A673 (cell line): ENCODE measurements at regions not wholly inside any gene's neighbourhood (a gene's known extent, or its start where the extent isn't known, plus 50 kb on each side); places are given as distances from the start of the nearest gene placed in this dataset.
A peak's percentile ranks its signal among the peaks of the same experiment; 100 is the strongest.
"Not testable (repeated sequence)": the region's sequence is repeated elsewhere in the genome, so short reads cannot be mapped to it uniquely, and the experiment has no call there.

Experiments used
- BruUV-seq: library from RNA; stranded (reverse); fragments of 400-500 nt; replicated peaks from 2 replicates; lab custom pipeline; 2021; lab: Mats Ljungman, UMichigan
- CTCF ChIA-PET: fragments of 300-600 bp; sonication (Branson Sonifier 250); formaldehyde crosslinking; loops from one replicate; lab custom pipeline; 2022; ENCODE audit warnings: antibody characterized with exemption; lab: Charles Lee
- POLR2A ChIA-PET: fragments of 300-600 bp; sonication (Branson Sonifier 250); formaldehyde crosslinking; loops from one replicate; lab custom pipeline; 2022; ENCODE audit warnings: antibody characterized with exemption; ENCODE audit not compliant: low non-redundant PET; lab: Charles Lee
- DNase-seq: peaks from one replicate; pipeline ENCODE4 v3.0.0-alpha.2; 2015; ENCODE audit warnings: low spot score
- H3K27ac ChIP-seq: fragments of 200-600 bp; sonication (generic); 2 replicates; pipeline ENCODE4 v1.5.1; 2016; ENCODE audit warnings: mixed run types, low read depth, mild to moderate bottlenecking, mixed read lengths, antibody characterized with exemption, low read length; ENCODE audit not compliant: poor library complexity, severe bottlenecking
- H3K27me3 ChIP-seq: fragments of 200-600 bp; sonication (generic); replicated peaks from 2 replicates; pipeline ENCODE4 v1.6.1; 2017; ENCODE audit warnings: mixed run types, low read depth, mild to moderate bottlenecking, mixed read lengths, antibody characterized with exemption, low read length; ENCODE audit not compliant: insufficient read depth, poor library complexity
- H3K36me3 ChIP-seq: fragments of 200-600 bp; sonication (generic); 2 replicates; pipeline ENCODE4 v1.6.1; 2016; ENCODE audit warnings: mixed run types, mild to moderate bottlenecking, mixed read lengths, antibody characterized with exemption, low read length; ENCODE audit not compliant: insufficient read depth, poor library complexity, severe bottlenecking
- H3K4me1 ChIP-seq: fragments of 200-600 bp; sonication (generic); 2 replicates; pipeline ENCODE4 v1.6.1; 2017; ENCODE audit warnings: mixed run types, mild to moderate bottlenecking, mixed read lengths, antibody characterized with exemption, low read length; ENCODE audit not compliant: insufficient read depth, poor library complexity, severe bottlenecking
- H3K4me3 ChIP-seq: fragments of 200-600 bp; sonication (generic); 2 replicates; pipeline ENCODE4 v1.5.1; 2016; ENCODE audit warnings: low read depth, mixed run types, mild to moderate bottlenecking, mixed read lengths, low read length; ENCODE audit not compliant: poor library complexity, severe bottlenecking
- H3K9me3 ChIP-seq: fragments of 200-600 bp; sonication (generic); 2 replicates; pipeline ENCODE4 v1.6.1; 2016; ENCODE audit warnings: mixed run types, low read depth, mild to moderate bottlenecking, mixed read lengths, antibody characterized with exemption, low read length; ENCODE audit not compliant: poor library complexity, severe bottlenecking
- CTCF ChIP-seq: fragments of 300-800, 200-600 bp; sonication (generic); conservative IDR thresholded peaks from 2 replicates; pipeline ENCODE4 v1.5.1; 2017; ENCODE audit warnings: low read depth, mild to moderate bottlenecking, antibody characterized with exemption, low read length, moderate library complexity, mixed read lengths
- EZH2 ChIP-seq: fragments of 200-600 bp; sonication (generic); IDR thresholded peaks from 2 replicates; pipeline ENCODE4 v1.6.1; 2017; ENCODE audit warnings: borderline replicate concordance, low read depth, mild to moderate bottlenecking, mixed read lengths, antibody characterized with exemption, low read length; ENCODE audit not compliant: poor library complexity, severe bottlenecking
- intact Hi-C: fragments of 100-400 bp; cut with micrococcal nuclease; formaldehyde crosslinking; loops from one replicate; pipeline ENCODE4 v1.10.0; 2022; ENCODE audit not compliant: unreplicated experiment

- ChIA-PET CTCF (no interaction called here), POLR2A (no interaction called here)
- H3K4me1 ChIP-seq = no peaks in the 10 kb centered on the region
- H3K27ac ChIP-seq = no peak overlapping the region
- no peaks in the 10 kb centered on the region for H3K9me3 ChIP-seq
- no TSS peak for BruUV-seq
- no peak for TF ChIP-seq CTCF
- TF ChIP-seq EZH2 = no peak
- H3K27me3 ChIP-seq = no peaks in the 10 kb centered on the region
- intact Hi-C loops = no loop called here
- DNase-seq = no peak
- H3K36me3 ChIP-seq = no peaks in the 10 kb centered on the region
- H3K4me3 ChIP-seq = no peak overlapping the region
These were observed 575.8 kb upstream of the B3GAT1 start for GRCh38 chr11:134987822-134988221.

- peak; percentile 45 for DNase-seq
- no TSS peak for BruUV-seq
- TF ChIP-seq EZH2 = no peak
- TF ChIP-seq CTCF = no peak
- Histone ChIP-seq H3K36me3 (no peaks in the 10 kb centered on the region), H3K9me3 (no peaks in the 10 kb centered on the region), H3K4me3 (no peak overlapping the region), H3K4me1 (no peaks in the 10 kb centered on the region), H3K27me3 (no peaks in the 10 kb centered on the region), H3K27ac (peak overlapping the region; percentile 65)
- ChIA-PET POLR2A (no interaction called here), CTCF (no interaction called here)
- intact Hi-C loops = no loop called here
These were observed 575.3 kb upstream of the B3GAT1 start for GRCh38 chr11:134987223-134987768.

- intact Hi-C loops = no loop called here
- Histone ChIP-seq H3K9me3 (no peaks in the 10 kb centered on the region), H3K4me1 (no peaks in the 10 kb centered on the region), H3K4me3 (no peak overlapping the region), H3K27me3 (no peaks in the 10 kb centered on the region), H3K36me3 (no peaks in the 10 kb centered on the region), H3K27ac (no peak overlapping the region)
- TSS peak; percentile 15 for BruUV-seq
- ChIA-PET CTCF (no interaction called here), POLR2A (no interaction called here)
- no peak for TF ChIP-seq EZH2
- no peak for TF ChIP-seq CTCF
- no peak for DNase-seq
These were observed 572.4 kb upstream of the B3GAT1 start for GRCh38 chr11:134984421-134984820.

- H3K27me3 ChIP-seq, H3K4me3 ChIP-seq, BruUV-seq, intact Hi-C loops, DNase-seq, H3K4me1 ChIP-seq, H3K36me3 ChIP-seq, H3K27ac ChIP-seq, CTCF ChIA-PET, POLR2A ChIA-PET, H3K9me3 ChIP-seq: not testable (repeated sequence)
These were observed 570.4 kb upstream of the B3GAT1 start for GRCh38 chr11:134982432-134982831.
